ENCODE measurements at regions not wholly inside any gene's neighbourhood (a gene's known extent, or its start where the extent isn't known, plus 50 kb on each side); places are given as distances from the start of the nearest gene placed in this dataset.

- TF ChIP-seq SIN3A (conservative IDR thresholded peaks at IDR 0.05 in 1 of 2, IDR thresholded peaks at IDR 0.05 in 1 of 2; ENCODE audit: low read depth in 1 of 2, low read length in 2 of 2) (no peak), JUN (IDR thresholded peaks at IDR 0.05; ENCODE audit: low read depth, low read length) (no peak), HDAC2 (IDR thresholded peaks at IDR 0.05; ENCODE audit: borderline replicate concordance in 1 of 2, low read depth in 2 of 2, low read length in 2 of 2) (no peak), TEAD4 (IDR thresholded peaks at IDR 0.05; ENCODE audit: low read depth, low read length) (no peak), NRF1 (IDR thresholded peaks at IDR 0.05; ENCODE audit: low read depth, low read length) (no peak)
These were observed 130.4 kb upstream of the SORCS3 start (continued) for GRCh38 chr10:104510644-104511043.
